NB4 (cell line): ENCODE measurements at regions not wholly inside any gene's neighbourhood (a gene's known extent, or its start where the extent isn't known, plus 50 kb on each side); places are given as distances from the start of the nearest gene placed in this dataset.

ENCODE experiments used
- DNase-seq: peaks from one replicate; pipeline ENCODE4 v3.0.0; 2010; ENCODE audit warnings: low read depth
- H3K4me3 ChIP-seq: one replicate; pipeline ENCODE4 v1.5.1; 2011; ENCODE audit warnings: mild to moderate bottlenecking, low read depth, low read length, moderate library complexity
- MYC ChIP-seq: IDR thresholded peaks from 2 replicates; pipeline ENCODE4 v1.6.1; 2011; ENCODE audit warnings: low read depth, low read length
- POLR2A ChIP-seq: IDR thresholded peaks from 2 replicates; pipeline ENCODE4 v1.6.1; 2011; ENCODE audit warnings: mild to moderate bottlenecking; ENCODE audit not compliant: insufficient read length; ENCODE audit errors: extremely low read depth
- TF ChIP-seq, protein P1 (sequence below): IDR thresholded peaks from one replicate; pipeline ENCODE4 v1.5.1; 2012; ENCODE audit warnings: low read depth, low read length
- TF ChIP-seq, protein P2 (sequence below): IDR thresholded peaks from 2 replicates; pipeline ENCODE4 v1.6.1; 2011; ENCODE audit warnings: low read depth, low read length

- H3K4me3 ChIP-seq, result no peak overlapping the region
- DNase-seq, result no peak
- TF ChIP-seq, protein P1, sequence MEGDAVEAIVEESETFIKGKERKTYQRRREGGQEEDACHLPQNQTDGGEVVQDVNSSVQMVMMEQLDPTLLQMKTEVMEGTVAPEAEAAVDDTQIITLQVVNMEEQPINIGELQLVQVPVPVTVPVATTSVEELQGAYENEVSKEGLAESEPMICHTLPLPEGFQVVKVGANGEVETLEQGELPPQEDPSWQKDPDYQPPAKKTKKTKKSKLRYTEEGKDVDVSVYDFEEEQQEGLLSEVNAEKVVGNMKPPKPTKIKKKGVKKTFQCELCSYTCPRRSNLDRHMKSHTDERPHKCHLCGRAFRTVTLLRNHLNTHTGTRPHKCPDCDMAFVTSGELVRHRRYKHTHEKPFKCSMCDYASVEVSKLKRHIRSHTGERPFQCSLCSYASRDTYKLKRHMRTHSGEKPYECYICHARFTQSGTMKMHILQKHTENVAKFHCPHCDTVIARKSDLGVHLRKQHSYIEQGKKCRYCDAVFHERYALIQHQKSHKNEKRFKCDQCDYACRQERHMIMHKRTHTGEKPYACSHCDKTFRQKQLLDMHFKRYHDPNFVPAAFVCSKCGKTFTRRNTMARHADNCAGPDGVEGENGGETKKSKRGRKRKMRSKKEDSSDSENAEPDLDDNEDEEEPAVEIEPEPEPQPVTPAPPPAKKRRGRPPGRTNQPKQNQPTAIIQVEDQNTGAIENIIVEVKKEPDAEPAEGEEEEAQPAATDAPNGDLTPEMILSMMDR, result no peak
- TF ChIP-seq, protein P2, sequence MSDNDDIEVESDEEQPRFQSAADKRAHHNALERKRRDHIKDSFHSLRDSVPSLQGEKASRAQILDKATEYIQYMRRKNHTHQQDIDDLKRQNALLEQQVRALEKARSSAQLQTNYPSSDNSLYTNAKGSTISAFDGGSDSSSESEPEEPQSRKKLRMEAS, result no peak
- no peak for TF ChIP-seq POLR2A
- no peak for TF ChIP-seq MYC
Observed at GRCh38 chr15:67976506-67977073, 77.5 kb upstream of the PIAS1 start.

- DNase-seq, result no peak
- TF ChIP-seq, protein P2, result no peak
- no peak for TF ChIP-seq MYC
- TF ChIP-seq, protein P1, result no peak
- no peak for TF ChIP-seq POLR2A
- no peak overlapping the region for H3K4me3 ChIP-seq
Observed at GRCh38 chr15:67977414-67978089, 76.6 kb upstream of the PIAS1 start.

GRCh38 chr15:67979281-67979680 lies 74.8 kb upstream of the PIAS1 start:
- DNase-seq, result no peak
- TF ChIP-seq POLR2A (no peak), MYC (no peak)
- TF ChIP-seq, protein P2, result no peak
- TF ChIP-seq, protein P1, result no peak
- H3K4me3 ChIP-seq, result no peak overlapping the region

- no peak overlapping the region for H3K4me3 ChIP-seq
- no peak for DNase-seq
- TF ChIP-seq, protein P2, result no peak
- TF ChIP-seq MYC (no peak), POLR2A (no peak)
- TF ChIP-seq, protein P1, result no peak
Observed at GRCh38 chr15:67980171-67980570, 73.9 kb upstream of the PIAS1 start.

DNA sequence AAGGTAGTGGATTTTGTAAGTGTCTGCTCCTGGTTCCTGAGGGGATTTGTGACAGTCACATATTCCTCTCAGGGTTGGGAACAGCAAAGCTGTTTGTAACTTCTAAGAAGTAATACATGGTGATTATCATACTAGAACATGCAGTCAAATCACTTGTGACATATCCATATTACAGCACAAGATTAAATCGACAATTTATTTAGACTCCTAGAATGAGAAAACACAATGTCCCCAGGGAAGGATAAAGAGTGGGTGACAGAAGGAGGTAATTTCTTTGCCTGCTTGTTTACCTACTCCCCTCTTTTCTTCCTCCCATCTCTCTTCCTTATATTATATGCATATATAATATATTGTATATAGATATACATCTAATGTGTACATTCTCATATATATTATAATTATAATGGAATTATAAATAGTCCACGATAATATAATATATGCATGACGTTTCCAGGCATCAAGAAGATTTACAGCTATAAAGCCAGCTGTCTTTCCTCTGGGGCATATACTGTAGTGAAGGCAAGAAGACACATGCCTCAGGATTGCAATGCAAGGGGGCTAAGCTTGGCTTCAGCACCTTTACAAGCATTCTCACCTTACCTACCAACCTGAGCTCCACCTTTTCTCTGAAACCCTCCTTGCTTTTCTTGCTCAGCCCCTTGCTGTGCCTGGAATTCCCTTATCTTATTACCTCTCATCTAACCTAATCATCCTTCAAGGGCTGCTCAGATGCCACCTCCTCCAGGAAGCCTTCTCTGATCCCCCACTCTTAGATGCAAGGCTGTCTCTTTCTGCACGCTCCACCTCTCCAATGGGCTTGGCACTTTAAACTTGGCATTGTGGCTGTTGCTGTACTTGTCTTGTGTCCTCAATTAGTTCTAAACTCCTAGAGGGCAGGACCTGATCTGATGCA lies 73.1 kb upstream of the PIAS1 start:
- H3K4me3 ChIP-seq, result no peak overlapping the region
- no peak for TF ChIP-seq POLR2A
- TF ChIP-seq MYC, result no peak
- TF ChIP-seq, protein P2, result no peak
- TF ChIP-seq, protein P1, result no peak
- no peak for DNase-seq
